HG03066 (cell line): ENCODE measurements at regions not wholly inside any gene's neighbourhood (a gene's known extent, or its start where the extent isn't known, plus 50 kb on each side); places are given as distances from the start of the nearest gene placed in this dataset.
"Not testable (repeated sequence)": the region's sequence is repeated elsewhere in the genome, so short reads cannot be mapped to it uniquely, and the experiment has no call there.

Experiments used
- ATAC-seq: cut with Tn5 transposase; IDR thresholded peaks from one replicate; pipeline ENCODE4 v1.9.1; 2021; ENCODE audit warnings: low read depth; ENCODE audit not compliant: unreplicated experiment

DNA sequence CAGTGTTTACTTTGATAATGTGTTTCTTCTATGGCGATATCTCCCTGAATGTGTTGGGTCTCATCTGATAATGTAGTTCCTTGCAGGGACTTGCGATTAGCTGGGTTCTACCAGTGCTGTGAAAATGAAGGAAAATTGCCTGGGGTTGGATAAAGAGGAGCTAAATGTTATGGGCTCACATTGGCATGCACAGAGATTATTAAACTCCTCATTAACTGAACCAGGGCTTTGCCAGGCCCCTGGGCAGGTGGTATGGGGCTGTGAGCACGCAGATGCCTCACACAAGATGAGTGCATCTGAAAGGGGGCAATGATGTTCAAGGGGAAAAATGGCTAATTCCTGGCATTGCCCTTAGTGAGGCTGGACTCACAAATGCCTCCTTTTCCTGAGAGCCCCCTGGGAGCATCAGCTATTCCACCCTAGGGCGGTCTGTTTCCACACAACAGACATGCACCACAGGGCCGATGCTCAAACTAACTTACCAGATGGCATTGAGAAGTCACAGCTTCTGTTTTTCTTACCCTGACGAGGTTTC is 321.1 kb downstream of the SEC16B start:
- ATAC-seq = no peak

DNA sequence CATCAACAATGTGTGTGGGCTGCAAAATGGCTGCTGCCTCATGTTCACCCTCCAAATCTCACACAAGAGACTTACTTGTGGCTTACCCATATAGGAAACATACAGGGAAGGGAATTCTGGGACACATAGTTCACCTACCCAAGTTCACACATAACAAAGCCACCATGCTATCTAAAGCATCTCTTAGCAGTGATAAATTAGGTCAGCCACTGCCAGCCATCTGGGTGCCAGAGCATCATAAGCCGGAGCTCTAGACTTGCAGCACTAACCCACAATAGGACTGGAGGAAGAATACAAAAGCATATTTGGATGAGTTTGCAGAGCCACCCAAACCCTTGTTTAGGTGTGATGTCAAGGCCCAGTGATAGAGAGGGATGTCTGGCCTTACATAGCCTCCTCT is 321.7 kb downstream of the SEC16B start:
- no peak for ATAC-seq

- no peak for ATAC-seq
These were observed 322.8 kb downstream of the SEC16B start for GRCh38 chr1:177646757-177647730.

DNA sequence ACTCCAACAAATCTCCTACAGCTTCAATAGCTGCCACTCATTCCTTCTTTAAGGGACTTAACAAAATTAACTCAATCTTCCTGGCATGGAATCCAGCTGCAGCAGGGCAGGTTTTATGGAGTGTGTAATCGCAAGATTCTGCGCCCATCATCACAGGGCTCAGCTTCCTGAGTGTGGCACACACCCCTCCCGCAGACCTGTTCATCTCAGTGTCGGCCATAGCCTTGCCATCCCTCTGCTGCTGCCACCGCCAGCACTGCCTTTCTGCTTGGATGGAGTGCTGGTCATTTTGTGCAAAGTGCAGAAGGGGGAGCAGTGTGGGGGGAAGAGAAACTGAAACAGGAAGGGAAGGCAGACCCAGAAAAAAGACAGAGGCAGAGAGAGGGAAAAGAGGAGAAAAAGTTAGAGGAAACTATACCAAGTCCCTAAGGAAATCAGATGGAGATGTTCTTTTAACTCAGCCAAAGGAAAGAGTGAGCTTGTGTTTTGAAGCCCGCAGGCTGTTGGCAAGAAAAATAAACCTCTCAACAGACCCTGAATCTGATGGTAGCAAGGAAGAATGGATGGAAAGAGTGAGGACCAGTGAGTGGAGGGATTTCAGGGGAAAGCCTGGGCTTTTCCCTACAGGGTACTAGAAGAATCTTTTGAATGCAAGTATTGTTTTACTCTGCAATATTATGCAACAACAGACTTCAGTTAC is 324.2 kb downstream of the SEC16B start:
- no peak for ATAC-seq

- ATAC-seq = no peak
These were observed 329.2 kb downstream of the SEC16B start for GRCh38 chr1:177640687-177641086.

- ATAC-seq = not testable (repeated sequence)
These were observed 335.7 kb downstream of the SEC16B start for GRCh38 chr1:177634151-177634550.

GRCh38 chr1:177632923-177633615 is 336.8 kb downstream of the SEC16B start:
- no peak for ATAC-seq

DNA sequence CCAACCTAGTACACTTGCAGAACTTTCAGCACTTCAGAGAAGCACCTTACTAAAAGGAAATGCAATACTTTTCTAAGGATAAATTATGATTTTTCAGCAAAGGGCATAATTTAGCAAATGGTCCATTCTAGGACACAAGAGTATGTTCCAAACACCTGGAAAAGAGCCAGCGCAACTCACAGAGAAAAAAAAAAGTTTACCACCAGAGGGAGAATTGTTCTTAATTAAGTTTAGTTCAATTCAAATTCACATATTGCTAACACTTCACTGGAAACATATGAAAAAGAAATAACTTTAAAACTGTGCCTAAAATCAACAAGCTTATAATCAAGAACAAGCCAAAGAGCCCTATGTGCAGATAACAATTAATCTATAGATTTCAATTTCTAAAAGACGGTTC is 338.1 kb downstream of the SEC16B start:
- no peak for ATAC-seq

GRCh38 chr1:177629526-177629925 is 340.3 kb downstream of the SEC16B start:
- ATAC-seq = no peak

DNA sequence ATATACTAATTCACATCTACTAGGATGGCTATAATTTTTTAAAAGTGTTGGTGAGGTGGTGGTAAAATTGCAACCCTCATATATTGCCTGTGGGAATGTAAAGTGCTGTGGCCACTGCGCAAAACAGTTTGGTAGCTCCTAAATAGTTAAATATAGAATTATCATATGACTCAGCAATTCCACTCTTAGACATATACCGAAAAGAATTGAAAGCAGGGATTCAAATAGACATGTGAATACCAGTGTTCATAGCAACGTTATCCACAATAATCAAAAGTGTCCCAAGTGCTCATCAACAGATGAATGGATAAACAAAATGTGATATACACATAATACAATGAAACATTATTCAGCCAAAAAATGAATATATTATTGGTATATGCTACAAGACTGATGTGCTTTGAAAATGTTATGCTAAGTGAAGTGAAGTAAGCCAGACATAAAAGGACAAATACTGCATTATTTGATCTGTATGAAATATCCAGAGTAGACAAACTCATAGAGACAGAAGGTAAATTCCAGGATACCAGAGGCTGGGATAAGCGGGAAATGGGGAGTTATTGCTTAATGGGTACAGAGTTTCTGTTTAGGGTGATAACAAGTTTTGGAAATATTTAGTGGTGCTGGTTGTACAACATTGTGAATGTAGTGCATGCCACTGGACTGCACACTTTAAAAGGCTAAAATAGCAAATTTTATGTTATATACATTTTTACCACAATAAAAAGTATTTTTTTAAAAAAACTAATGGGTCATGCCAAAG is 342.5 kb downstream of the SEC16B start:
- no peak for ATAC-seq

DNA sequence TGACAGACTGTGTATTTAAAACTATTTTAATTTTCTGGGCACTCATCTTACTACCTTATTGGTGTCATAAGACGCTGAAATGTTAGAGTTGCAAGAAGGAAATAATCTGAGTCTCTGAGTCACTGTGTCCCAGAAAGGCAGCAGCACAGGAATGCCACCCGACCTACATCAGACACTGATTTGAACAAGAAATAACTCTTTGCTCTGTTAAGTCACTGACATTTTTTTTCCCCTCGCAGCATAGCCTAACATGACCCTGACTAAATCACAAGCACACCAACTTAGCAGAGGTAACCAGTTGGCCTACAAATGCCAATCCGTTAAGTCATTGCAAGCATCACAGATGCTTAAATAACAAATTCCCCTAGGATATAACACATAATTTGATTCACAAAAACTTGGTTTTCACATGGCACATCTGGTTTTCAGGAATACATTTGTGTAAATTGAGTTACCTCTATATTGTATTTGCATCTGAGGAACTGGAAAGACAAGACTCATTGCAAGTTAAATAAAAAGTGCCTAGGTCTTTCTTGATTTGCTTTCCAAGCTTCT is 349.1 kb downstream of the SEC16B start:
- ATAC-seq = no peak

DNA sequence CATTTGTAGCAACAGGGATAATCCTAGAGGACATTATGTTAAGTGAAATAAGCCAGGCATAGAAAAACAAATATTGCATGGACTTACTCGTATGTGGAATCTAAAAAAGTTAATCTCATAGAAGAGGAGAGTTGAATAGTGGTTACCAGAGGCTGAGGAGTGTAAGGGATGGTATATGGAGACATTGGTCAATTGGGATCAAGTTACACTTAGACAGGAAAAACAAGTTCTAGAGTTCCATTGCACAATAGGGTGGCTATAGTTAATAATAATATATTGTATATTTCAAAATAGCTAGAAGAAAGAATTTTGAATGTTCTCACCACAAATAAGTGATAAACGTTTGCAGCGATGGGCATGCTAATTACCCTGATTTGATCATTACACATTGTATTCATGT is 354.6 kb downstream of the SEC16B start:
- no peak for ATAC-seq

- ATAC-seq = no peak
These were observed 358.5 kb downstream of the SEC16B start for GRCh38 chr1:177611402-177611801.

- ATAC-seq = no peak
These were observed 359.9 kb downstream of the SEC16B start for GRCh38 chr1:177609953-177610352.

- ATAC-seq = no peak
These were observed 368.9 kb downstream of the SEC16B start for GRCh38 chr1:177600936-177601335.

DNA sequence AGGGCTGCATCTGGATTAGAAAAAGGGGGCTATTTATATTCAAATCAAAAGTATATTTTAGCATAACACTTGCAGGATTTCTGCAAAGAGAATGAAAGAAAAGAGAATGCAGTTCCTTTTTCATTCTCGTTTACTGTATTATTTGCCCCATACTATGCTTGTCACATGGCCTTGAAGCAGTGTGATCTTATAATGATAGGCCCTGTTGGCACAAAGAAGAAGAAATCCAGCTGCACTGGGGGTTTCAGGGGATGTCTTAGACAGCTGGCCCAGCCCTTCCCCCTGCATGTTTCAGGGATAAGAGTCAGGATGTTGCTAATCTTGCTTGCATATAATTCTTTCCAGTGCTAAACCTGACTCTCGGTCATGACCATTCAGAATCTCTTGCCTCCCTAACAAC is 369.5 kb downstream of the SEC16B start:
- no peak for ATAC-seq

DNA sequence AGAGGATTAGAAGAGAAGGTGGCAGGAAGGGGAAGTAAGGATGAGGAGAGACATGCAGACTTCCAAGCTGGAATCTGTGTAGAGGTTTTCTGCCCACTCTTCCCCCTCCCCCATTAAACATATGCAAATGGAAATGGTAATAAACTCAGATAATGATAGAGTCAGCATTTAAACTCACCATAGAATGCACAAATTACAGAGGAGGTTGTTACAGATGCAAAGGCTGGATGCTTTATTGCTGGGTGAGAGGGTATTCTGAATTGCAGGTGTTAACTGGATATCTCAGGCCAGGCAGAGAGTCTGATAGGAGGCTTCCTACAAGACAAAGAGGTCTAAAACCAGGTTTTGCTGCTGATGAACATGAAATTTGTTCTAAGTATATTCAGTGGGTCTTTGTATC is 372.5 kb downstream of the SEC16B start:
- no peak for ATAC-seq

GRCh38 chr1:177596485-177596884 is 373.4 kb downstream of the SEC16B start:
- no peak for ATAC-seq

DNA sequence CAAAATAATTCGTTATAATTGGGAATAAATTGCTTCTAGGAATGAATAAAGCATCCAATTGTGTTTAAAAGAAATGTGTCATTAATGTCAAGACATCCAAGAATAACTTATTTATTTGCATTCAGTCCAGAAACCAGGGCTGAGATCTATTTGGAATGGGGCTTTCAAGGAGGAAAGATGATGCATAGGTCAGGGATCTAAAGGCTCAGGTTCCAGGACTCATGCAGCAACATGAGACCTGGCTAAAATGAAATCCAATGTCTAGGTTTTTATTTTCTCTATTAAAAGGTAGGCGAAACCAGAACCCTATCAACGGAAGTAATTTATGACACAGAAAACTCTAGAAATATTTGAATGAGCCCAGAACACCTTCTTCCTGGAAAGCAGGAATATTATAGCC is 376.8 kb downstream of the SEC16B start:
- no peak for ATAC-seq

GRCh38 chr1:177592624-177593023 is 377.2 kb downstream of the SEC16B start:
- ATAC-seq = no peak
